Psoas muscle (tissue), 7 donors: ENCODE measurements at regions not wholly inside any gene's neighbourhood (a gene's known extent, or its start where the extent isn't known, plus 50 kb on each side); places are given as distances from the start of the nearest gene placed in this dataset.
A peak's percentile ranks its signal among the peaks of the same experiment; 100 is the strongest.
"Not testable (repeated sequence)": the region's sequence is repeated elsewhere in the genome, so short reads cannot be mapped to it uniquely, and the experiment has no call there.

Source experiments
- ATAC-seq, 4 donors: fragments of 200-7000 bp; cut with Tn5 transposase; one replicate each; pipeline ENCODE4 v1.9.1; 2020; ENCODE audit warnings: moderate library complexity in 3 of 4, mild to moderate bottlenecking in 2 of 4
- DNase-seq, 2 donors: peaks; one replicate each; pipeline ENCODE4 v3.0.0-alpha.2; 2020
- H3K27ac ChIP-seq: fragments of 200-600 bp; one replicate; pipeline ENCODE4 v1.8.0; 2022
- H3K27me3 ChIP-seq, 3 donors: fragments of 200-600 bp in 1 of 3; one replicate each; pipeline versions ENCODE4 v1.6.1 to v1.8.0; 2013 to 2022; ENCODE audit warnings: low read length in 2 of 3, mild to moderate bottlenecking in 2 of 3, moderate library complexity in 1 of 3; ENCODE audit not compliant: insufficient read depth in 3 of 3
- H3K36me3 ChIP-seq, 2 donors: fragments of 200-600 bp in 1 of 2; one replicate each; pipeline versions ENCODE4 v1.6.1 to v1.8.0; 2013 to 2022; ENCODE audit warnings: low read depth in 1 of 2, mild to moderate bottlenecking in 1 of 2, moderate library complexity in 1 of 2; ENCODE audit not compliant: insufficient read depth in 1 of 2
- H3K4me1 ChIP-seq: fragments of 200-600 bp; one replicate; pipeline ENCODE4 v1.8.0; 2022
- H3K4me3 ChIP-seq: fragments of 200-600 bp; one replicate; pipeline ENCODE4 v1.8.0; 2022; ENCODE audit warnings: mild to moderate bottlenecking
- H3K9me3 ChIP-seq: fragments of 200-600 bp; one replicate; pipeline ENCODE4 v1.8.0; 2022
- WGBS, 3 donors: extraction: QIAGEN DNeasy Blood & Tissue Kit; methylation state at CpG; one replicate each; pipeline versions ENCODE4 v1.1.6 to v1.1.7; 2013; 5-methylcytosine and 5-hydroxymethylcytosine counted together
- intact Hi-C, 2 donors: fragments of 100-400 bp; cut with DNase I; formaldehyde crosslinking; loops; one replicate each; pipeline versions ENCODE4 v1.11.0 to v1.14.2; 2022
- TF ChIP-seq, protein P1 (sequence below): fragments of 200-600 bp; IDR thresholded peaks from one replicate; pipeline ENCODE4 v1.8.0; 2022; ENCODE audit warnings: antibody characterized with exemption
- donor health status: healthy with polysubstance abuse.
- donor health status: DM: no; HTN: no; CAD: no; lungs with moderate emphysema.
- donor health status: Bipolar disorder and iron deficiency.
- donor health status: healthy.
- donor health status: DM: yes; HTN: yes; CAD: no.
- donor health status: DM: no; HTN: no; CAD: no.
- donor health status: DM: yes; HTN: yes; CAD: no.

DNA sequence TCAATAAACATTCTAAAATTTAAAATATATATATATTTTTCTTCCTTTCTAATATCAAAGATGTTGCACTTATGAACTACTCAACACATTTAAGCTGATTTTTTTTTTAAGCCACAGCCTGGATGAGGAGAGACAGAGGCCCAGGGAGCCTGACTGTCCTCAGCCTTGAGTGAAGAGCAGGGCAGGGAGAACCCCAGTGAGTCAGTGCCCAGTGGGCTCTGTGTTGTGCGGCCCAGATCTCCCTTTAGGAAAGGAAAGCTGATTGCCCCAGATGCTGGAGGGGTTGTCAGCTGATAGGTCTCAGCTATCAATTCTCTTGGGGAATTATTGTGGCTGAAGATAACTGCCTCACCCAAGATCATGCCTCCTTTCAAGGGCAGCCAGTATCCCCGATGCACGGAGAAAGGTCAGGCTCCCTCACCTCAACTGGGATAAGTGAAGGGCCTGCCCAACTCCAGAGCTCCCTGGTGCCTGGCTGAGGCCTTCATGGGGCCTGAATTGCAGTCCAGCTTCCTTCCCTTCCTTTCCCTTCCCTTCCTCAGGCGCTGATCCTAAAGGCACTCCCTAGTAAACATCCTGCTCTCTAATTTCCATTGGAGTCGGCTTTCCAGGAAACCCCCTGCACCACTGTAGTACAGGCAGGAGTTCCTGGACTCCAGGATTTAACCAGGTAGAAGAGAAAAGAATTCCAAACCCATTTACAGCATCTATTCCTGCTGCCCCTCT lies 106.9 kb upstream of the ATL2 start:
- H3K9me3 ChIP-seq: peaks cover 9% of the 10 kb centered on the region
- no peaks in the 10 kb centered on the region for H3K36me3 ChIP-seq
- H3K4me1 ChIP-seq: peaks cover 40% of the 10 kb centered on the region
- no peaks in the 10 kb centered on the region for H3K27me3 ChIP-seq
- ATAC-seq (peak in 2 of 4 donors; percentile 30 to 43), DNase-seq (no peak)
- peak overlapping the region; percentile 62 for H3K27ac ChIP-seq
- TF ChIP-seq, protein P1, sequence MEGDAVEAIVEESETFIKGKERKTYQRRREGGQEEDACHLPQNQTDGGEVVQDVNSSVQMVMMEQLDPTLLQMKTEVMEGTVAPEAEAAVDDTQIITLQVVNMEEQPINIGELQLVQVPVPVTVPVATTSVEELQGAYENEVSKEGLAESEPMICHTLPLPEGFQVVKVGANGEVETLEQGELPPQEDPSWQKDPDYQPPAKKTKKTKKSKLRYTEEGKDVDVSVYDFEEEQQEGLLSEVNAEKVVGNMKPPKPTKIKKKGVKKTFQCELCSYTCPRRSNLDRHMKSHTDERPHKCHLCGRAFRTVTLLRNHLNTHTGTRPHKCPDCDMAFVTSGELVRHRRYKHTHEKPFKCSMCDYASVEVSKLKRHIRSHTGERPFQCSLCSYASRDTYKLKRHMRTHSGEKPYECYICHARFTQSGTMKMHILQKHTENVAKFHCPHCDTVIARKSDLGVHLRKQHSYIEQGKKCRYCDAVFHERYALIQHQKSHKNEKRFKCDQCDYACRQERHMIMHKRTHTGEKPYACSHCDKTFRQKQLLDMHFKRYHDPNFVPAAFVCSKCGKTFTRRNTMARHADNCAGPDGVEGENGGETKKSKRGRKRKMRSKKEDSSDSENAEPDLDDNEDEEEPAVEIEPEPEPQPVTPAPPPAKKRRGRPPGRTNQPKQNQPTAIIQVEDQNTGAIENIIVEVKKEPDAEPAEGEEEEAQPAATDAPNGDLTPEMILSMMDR: no peak
- H3K4me3 ChIP-seq: no peak overlapping the region
- intact Hi-C loops: loop anchor here in 1 of 2 donors (5.0 kb wide), 1 partner anchor 38 kb away; no protein-coding TSS in a partner anchor
- WGBS, 3 donors: 39 to 48% (median 43%) methylated on average over 5 of the region's 5 CpGs

DNA sequence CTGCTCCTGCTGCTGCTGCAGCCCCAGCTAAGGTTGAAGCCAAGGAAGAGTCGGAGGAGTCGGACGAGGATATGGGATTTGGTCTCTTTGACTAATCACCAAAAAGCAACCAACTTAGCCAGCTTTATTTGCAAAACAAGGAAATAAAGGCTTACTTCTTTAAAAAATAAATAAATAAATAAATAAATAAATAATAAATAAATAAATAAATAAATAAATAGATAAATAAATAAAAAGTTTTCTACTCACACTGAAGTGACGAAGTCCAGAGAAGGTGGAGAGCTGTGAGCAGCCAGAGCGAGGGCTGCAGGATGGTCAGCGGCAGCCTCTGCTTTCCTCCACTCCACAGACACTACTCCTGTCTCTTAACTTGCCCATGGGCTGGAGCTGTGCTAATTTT lies 105.6 kb upstream of the ATL2 start:
- not testable (repeated sequence) for H3K9me3 ChIP-seq, DNase-seq, H3K4me3 ChIP-seq, H3K36me3 ChIP-seq, ATAC-seq, H3K27me3 ChIP-seq, H3K27ac ChIP-seq
- H3K4me1 ChIP-seq: peaks cover 37% of the 10 kb centered on the region
- intact Hi-C loops: loop anchor here in 1 of 2 donors (5.0 kb wide), 1 partner anchor 40 kb away; no protein-coding TSS in a partner anchor
- 87 to 95% (median 89%) methylated on average over 6 of the region's 6 CpGs for WGBS, 3 donors

DNA sequence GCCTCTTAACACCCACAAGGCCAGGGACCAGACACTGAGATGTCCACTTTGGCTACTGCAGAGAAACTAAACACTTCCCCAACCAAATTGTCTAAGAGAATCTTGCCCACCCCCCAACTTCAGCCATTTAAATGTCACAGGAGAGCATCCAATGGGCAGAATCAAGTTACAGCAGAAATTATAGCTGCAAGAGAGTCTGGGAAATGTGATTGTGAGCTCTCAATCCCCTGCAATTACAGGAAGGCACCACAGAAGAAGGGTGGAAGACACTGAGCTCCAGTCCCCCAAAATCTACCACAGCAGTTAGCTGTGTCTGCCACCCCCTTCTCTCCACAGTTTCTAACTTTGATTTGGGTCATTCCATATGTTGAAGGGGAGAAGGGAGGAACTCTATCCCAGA lies 103.5 kb upstream of the ATL2 start:
- DNase-seq: no peak
- H3K27ac ChIP-seq: no peak overlapping the region

DNA sequence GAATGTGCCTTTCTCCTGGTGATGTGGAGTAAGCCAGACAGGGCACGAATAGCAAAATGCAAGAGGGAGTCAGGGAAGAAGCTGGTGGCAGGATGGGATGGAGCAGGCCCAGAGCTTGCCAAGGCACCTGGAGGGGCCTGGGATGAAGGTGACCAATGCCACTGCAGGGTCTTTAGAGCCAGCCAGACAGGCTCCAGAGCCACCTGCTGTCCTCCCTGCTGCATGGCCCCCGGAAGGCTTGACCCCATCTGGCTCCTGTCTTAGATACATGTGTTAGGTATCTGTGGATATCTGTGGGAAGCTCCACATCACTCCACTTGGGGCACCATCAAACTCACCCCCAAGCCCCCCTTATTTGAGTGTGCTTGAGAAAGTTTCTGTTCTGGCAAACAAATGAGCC lies 99.9 kb upstream of the ATL2 start:
- Histone ChIP-seq H3K27me3 (no peaks in the 10 kb centered on the region), H3K4me1 (peaks cover 19% of the 10 kb centered on the region), H3K36me3 (no peaks in the 10 kb centered on the region), H3K9me3 (peaks cover 9% of the 10 kb centered on the region), H3K4me3 (no peak overlapping the region), H3K27ac (no peak overlapping the region)
- WGBS, 3 donors: 59 to 87% (median 71%) methylated on average over 2 of the region's 2 CpGs
- DNase-seq: no peak
- no peak for ATAC-seq
- intact Hi-C loops: no loop called here
- TF ChIP-seq, protein P1: no peak

More for the DNA sequence above, 103.5 kb upstream of the ATL2 start:
- TF ChIP-seq, protein P1: no peak
- Histone ChIP-seq H3K4me3 (no peak overlapping the region), H3K4me1 (peaks cover 26% of the 10 kb centered on the region), H3K9me3 (peaks cover 9% of the 10 kb centered on the region), H3K36me3 (no peaks in the 10 kb centered on the region), H3K27me3 (no peaks in the 10 kb centered on the region)
- intact Hi-C loops: loop anchor here in 1 of 2 donors (5.0 kb wide), 1 partner anchor 42 kb away; no protein-coding TSS in a partner anchor
- no peak for ATAC-seq

DNA sequence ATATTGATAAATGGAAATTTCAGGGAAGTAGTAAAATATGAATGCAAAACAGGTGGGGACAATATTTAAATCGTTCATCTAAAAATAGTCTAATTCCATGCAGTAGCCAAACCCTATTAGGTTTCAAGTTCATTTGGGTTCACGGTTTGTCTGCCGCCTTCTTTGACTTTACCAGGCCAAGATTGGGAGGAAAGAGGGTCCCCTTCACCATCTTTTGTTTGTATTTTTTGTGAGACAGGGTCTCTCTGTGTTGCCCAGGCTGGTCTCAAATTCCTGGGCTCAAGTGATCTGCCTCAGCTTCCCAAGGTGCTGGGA lies 98.5 kb upstream of the ATL2 start:
- Histone ChIP-seq H3K36me3 (no peaks in the 10 kb centered on the region), H3K9me3 (peaks cover 5% of the 10 kb centered on the region), H3K27ac (peak overlapping the region; percentile 63), H3K4me1 (peaks cover 19% of the 10 kb centered on the region), H3K27me3 (no peaks in the 10 kb centered on the region), H3K4me3 (no peak overlapping the region)
- 22 to 40% (median 36%) methylated on average over 3 of the region's 3 CpGs for WGBS, 3 donors
- intact Hi-C loops: no loop called here
- DNase-seq: no peak
- ATAC-seq: peak in 3 of 4 donors; percentile 11 to 64 (median 44)
- TF ChIP-seq, protein P1: no peak
